ENCODE measurements at regions not wholly inside any gene's neighbourhood (a gene's known extent, or its start where the extent isn't known, plus 50 kb on each side); places are given as distances from the start of the nearest gene placed in this dataset.

DNA sequence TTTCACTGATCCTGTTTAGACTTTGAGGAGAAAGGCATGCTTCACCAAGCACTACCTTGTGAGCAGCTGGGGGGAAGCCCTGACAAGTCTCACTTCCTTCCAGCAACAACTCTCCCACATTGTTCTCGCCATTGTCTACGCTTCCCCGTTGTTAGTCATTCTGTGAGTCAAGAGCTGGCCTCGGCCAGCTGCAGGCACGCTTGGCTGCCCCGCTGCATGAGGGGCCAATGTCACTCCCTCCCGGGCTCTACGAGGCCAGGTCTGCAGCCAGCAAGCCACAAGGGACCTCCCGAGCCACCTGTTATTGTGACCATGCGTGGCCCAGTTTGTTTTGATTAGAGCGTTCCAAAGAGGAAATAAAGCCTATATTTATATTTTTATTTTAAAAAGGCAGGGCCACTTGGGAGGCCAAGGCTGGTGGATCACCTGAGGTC lies 220.9 kb downstream of the FOXO1 start:
- no peak for DNase-seq (ENCODE audit: insufficient read length, low spot score)
- TF ChIP-seq, protein P1, sequence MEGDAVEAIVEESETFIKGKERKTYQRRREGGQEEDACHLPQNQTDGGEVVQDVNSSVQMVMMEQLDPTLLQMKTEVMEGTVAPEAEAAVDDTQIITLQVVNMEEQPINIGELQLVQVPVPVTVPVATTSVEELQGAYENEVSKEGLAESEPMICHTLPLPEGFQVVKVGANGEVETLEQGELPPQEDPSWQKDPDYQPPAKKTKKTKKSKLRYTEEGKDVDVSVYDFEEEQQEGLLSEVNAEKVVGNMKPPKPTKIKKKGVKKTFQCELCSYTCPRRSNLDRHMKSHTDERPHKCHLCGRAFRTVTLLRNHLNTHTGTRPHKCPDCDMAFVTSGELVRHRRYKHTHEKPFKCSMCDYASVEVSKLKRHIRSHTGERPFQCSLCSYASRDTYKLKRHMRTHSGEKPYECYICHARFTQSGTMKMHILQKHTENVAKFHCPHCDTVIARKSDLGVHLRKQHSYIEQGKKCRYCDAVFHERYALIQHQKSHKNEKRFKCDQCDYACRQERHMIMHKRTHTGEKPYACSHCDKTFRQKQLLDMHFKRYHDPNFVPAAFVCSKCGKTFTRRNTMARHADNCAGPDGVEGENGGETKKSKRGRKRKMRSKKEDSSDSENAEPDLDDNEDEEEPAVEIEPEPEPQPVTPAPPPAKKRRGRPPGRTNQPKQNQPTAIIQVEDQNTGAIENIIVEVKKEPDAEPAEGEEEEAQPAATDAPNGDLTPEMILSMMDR (IDR thresholded peaks at IDR 0.05; ENCODE audit: insufficient read depth, missing control alignments) = no peak
- FAIRE-seq = no peak

DNA sequence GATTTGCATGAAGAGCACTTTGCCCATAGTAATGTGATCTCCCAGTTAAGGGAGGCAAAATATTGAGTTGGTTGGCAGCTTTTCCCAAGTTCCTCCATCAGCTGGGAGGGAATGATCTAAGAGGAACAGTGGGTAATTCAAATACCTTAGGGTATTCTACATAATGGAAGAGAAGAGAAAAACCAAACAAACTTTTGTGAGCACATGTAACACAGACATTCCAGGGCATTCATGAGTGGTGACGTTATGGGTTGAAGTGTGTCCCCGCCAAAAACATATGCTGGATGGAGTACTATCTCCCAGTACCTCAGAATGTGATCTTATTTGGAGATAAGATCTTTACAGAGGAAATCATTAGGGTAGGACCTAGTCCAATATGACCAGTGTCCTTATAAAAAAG lies 220.1 kb downstream of the FOXO1 start:
- TF ChIP-seq, protein P1 (IDR thresholded peaks at IDR 0.05; ENCODE audit: insufficient read depth, missing control alignments) = no peak
- no peak for FAIRE-seq

GRCh38 chr13:40447857-40448256 lies 218.6 kb downstream of the FOXO1 start:
- DNase-seq (ENCODE audit: insufficient read length, low spot score) (no peak), FAIRE-seq (no peak)
- TF ChIP-seq, protein P1 (IDR thresholded peaks at IDR 0.05; ENCODE audit: insufficient read depth, missing control alignments) = no peak

More for the DNA sequence above, 220.1 kb downstream of the FOXO1 start:
- DNase-seq (ENCODE audit: insufficient read length, low spot score) = no peak

DNA sequence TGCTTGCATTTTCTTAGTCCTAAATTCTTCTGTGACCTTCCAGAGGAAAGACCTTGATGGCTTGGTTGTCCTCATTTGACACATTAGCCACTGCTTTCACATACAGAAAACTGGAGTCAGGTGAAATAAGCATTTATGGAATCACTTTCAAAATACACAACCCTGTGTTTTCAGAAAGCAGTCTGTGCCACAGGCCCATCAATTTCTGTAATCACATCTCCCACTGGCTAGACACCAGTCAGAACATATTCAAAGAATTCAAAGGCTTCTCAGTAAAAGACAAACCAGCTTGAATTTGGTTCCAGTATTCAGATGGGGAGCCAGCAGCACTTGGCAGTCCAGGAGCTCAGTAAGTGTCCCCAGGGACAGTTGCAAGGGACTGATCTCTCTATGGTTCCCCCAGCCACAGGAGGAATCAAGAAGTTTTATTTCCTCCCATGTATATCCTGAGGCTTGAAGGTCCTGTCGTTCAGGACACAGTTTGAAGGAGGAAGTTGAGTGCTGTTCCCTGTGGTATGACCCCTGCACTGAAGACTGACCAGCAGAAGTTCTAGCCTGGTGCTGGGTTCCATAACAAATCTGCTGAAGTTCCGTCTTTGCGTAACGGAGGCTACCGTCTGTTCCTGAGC lies 214.3 kb downstream of the FOXO1 start:
- FAIRE-seq (no peak), DNase-seq (ENCODE audit: insufficient read length, low spot score) (no peak)
- TF ChIP-seq, protein P1 (IDR thresholded peaks at IDR 0.05; ENCODE audit: insufficient read depth, missing control alignments) = no peak

GRCh38 chr13:40452741-40453334 lies 213.6 kb downstream of the FOXO1 start:
- FAIRE-seq = no peak
- TF ChIP-seq, protein P1 (IDR thresholded peaks at IDR 0.05; ENCODE audit: insufficient read depth, missing control alignments) = no peak

GRCh38 chr13:40453351-40454021 lies 213.0 kb downstream of the FOXO1 start:
- TF ChIP-seq, protein P1 (IDR thresholded peaks at IDR 0.05; ENCODE audit: insufficient read depth, missing control alignments) = no peak
- DNase-seq (ENCODE audit: insufficient read length, low spot score) = no peak
- no peak for FAIRE-seq

More at GRCh38 chr13:40452741-40453334, 213.6 kb downstream of the FOXO1 start:
- no peak for DNase-seq (ENCODE audit: insufficient read length, low spot score)

All from D721Med (cell line).